ENCODE measurements at regions not wholly inside any gene's neighbourhood (a gene's known extent, or its start where the extent isn't known, plus 50 kb on each side); places are given as distances from the start of the nearest gene placed in this dataset.
"Not testable (repeated sequence)": the region's sequence is repeated elsewhere in the genome, so short reads cannot be mapped to it uniquely, and the experiment has no call there.

- no peaks in the 10 kb centered on the region for H3K9me3 ChIP-seq (ENCODE audit: control insufficient read depth, insufficient read depth, low read depth, low read length)
- no peak for DNase-seq (ENCODE audit: low read depth in 2 of 2)
- no peak overlapping the region for H3K4me3 ChIP-seq (replicated peaks in 1 of 4; ENCODE audit: control extremely low read depth in 1 of 4, insufficient read depth in 1 of 4, low read depth in 3 of 4, low read length in 4 of 4)
- TF ChIP-seq CTCF (conservative IDR thresholded peaks at IDR 0.05 in 1 of 2, IDR thresholded peaks at IDR 0.05 in 1 of 2; ENCODE audit: low read depth in 1 of 2, low read length in 2 of 2) = no peak
- TF ChIP-seq EZH2 (IDR thresholded peaks at IDR 0.05; ENCODE audit: low read length, missing control alignments) = no peak
- no peak overlapping the region for H3K9ac ChIP-seq (ENCODE audit: insufficient read depth, low read length)
- no peak overlapping the region for H3K4me2 ChIP-seq (ENCODE audit: extremely low read depth, insufficient read depth, low read length)
- H3K4me1 ChIP-seq (ENCODE audit: control insufficient read depth, extremely low read depth, insufficient read depth, low read length) = no peaks in the 10 kb centered on the region
- no peaks in the 10 kb centered on the region for H3K36me3 ChIP-seq (ENCODE audit: control insufficient read depth, insufficient read depth, low read length)
- no peak overlapping the region for H3K27ac ChIP-seq (ENCODE audit: insufficient read depth, low read length)
- no peaks in the 10 kb centered on the region for H3K27me3 ChIP-seq (ENCODE audit: control insufficient read depth, insufficient read depth, low read length)
- H4K20me1 ChIP-seq (ENCODE audit: control insufficient read depth, extremely low read depth, insufficient read depth, low read length) = no peaks in the 10 kb centered on the region
- no peaks in the 10 kb centered on the region for H3K79me2 ChIP-seq (ENCODE audit: control insufficient read depth, insufficient read depth, low read length)
- no peak overlapping the region for H2AFZ ChIP-seq (ENCODE audit: low read length)
Observed at GRCh38 chr14:106631879-106632278, 1105.5 kb downstream of the TMEM121 start.

GRCh38 chr14:106633721-106634120 is 1107.3 kb downstream of the TMEM121 start:
- Histone ChIP-seq H3K9ac (ENCODE audit: insufficient read depth, low read length) (no peak overlapping the region), H3K36me3 (ENCODE audit: control insufficient read depth, insufficient read depth, low read length) (no peaks in the 10 kb centered on the region), H3K79me2 (ENCODE audit: control insufficient read depth, insufficient read depth, low read length) (no peaks in the 10 kb centered on the region)

GRCh38 chr14:106635569-106635968 is 1109.2 kb downstream of the TMEM121 start:
- Histone ChIP-seq H3K27ac (ENCODE audit: insufficient read depth, low read length) (no peak overlapping the region), H3K9ac (ENCODE audit: insufficient read depth, low read length) (no peak overlapping the region), H3K79me2 (ENCODE audit: control insufficient read depth, insufficient read depth, low read length) (no peaks in the 10 kb centered on the region), H3K4me1 (ENCODE audit: control insufficient read depth, extremely low read depth, insufficient read depth, low read length) (no peaks in the 10 kb centered on the region), H3K4me2 (ENCODE audit: extremely low read depth, insufficient read depth, low read length) (no peak overlapping the region), H3K36me3 (ENCODE audit: control insufficient read depth, insufficient read depth, low read length) (no peaks in the 10 kb centered on the region), H3K4me3 (replicated peaks in 1 of 4; ENCODE audit: control extremely low read depth in 1 of 4, insufficient read depth in 1 of 4, low read depth in 3 of 4, low read length in 4 of 4) (no peak overlapping the region), H3K9me3 (ENCODE audit: control insufficient read depth, insufficient read depth, low read depth, low read length) (no peaks in the 10 kb centered on the region), H3K27me3 (ENCODE audit: control insufficient read depth, insufficient read depth, low read length) (no peaks in the 10 kb centered on the region), H2AFZ (ENCODE audit: low read length) (no peak overlapping the region), H4K20me1 (ENCODE audit: control insufficient read depth, extremely low read depth, insufficient read depth, low read length) (no peaks in the 10 kb centered on the region)
- no peak for DNase-seq (ENCODE audit: low read depth in 2 of 2)
- no peak for TF ChIP-seq EZH2 (IDR thresholded peaks at IDR 0.05; ENCODE audit: low read length, missing control alignments)
- no peak for TF ChIP-seq CTCF (conservative IDR thresholded peaks at IDR 0.05 in 1 of 2, IDR thresholded peaks at IDR 0.05 in 1 of 2; ENCODE audit: low read depth in 1 of 2, low read length in 2 of 2)

More at GRCh38 chr14:106633721-106634120, 1107.3 kb downstream of the TMEM121 start:
- Histone ChIP-seq H3K27ac (ENCODE audit: insufficient read depth, low read length) (no peak overlapping the region), H4K20me1 (ENCODE audit: control insufficient read depth, extremely low read depth, insufficient read depth, low read length) (no peaks in the 10 kb centered on the region), H3K4me3 (replicated peaks in 1 of 4; ENCODE audit: control extremely low read depth in 1 of 4, insufficient read depth in 1 of 4, low read depth in 3 of 4, low read length in 4 of 4) (no peak overlapping the region), H3K4me2 (ENCODE audit: extremely low read depth, insufficient read depth, low read length) (no peak overlapping the region), H3K4me1 (ENCODE audit: control insufficient read depth, extremely low read depth, insufficient read depth, low read length) (no peaks in the 10 kb centered on the region), H3K27me3 (ENCODE audit: control insufficient read depth, insufficient read depth, low read length) (no peaks in the 10 kb centered on the region), H3K9me3 (ENCODE audit: control insufficient read depth, insufficient read depth, low read depth, low read length) (no peaks in the 10 kb centered on the region), H2AFZ (ENCODE audit: low read length) (no peak overlapping the region)
- TF ChIP-seq EZH2 (IDR thresholded peaks at IDR 0.05; ENCODE audit: low read length, missing control alignments) = no peak
- TF ChIP-seq CTCF (conservative IDR thresholded peaks at IDR 0.05 in 1 of 2, IDR thresholded peaks at IDR 0.05 in 1 of 2; ENCODE audit: low read depth in 1 of 2, low read length in 2 of 2) = no peak
- no peak for DNase-seq (ENCODE audit: low read depth in 2 of 2)

DNA sequence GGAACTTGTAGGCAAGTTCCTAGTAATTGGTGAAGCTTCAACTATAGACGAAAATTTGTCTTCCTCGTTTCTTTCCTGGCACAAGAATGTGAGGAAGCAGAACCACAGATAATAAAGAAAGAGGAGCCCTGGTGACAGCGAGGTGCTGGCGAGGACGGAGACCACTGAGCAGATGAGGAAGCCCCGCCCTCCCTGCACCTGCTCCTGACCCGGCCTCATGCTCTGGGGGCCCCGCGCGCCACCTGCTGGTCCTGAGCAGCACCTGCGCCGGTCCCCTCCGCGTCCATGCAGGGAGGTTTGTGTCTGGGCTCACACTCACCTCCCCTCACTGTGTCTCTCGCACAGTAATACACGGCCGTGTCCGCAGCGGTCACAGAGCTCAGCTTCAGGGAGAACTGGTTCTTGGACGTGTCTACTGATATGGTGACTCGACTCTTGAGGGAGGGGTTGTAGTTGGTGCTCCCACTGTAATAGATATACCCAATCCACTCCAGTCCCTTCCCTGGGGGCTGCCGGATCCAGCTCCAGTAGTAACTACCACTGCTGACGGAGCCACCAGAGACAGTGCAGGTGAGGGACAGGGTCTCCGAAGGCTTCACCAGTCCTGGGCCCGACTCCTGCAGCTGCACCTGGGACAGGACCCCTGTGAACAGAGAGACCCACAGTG is 1112.5 kb downstream of the TMEM121 start:
- H3K4me2 ChIP-seq (ENCODE audit: extremely low read depth, insufficient read depth, low read length); H3K27ac ChIP-seq (ENCODE audit: insufficient read depth, low read length); H3K9me3 ChIP-seq (ENCODE audit: control insufficient read depth, insufficient read depth, low read depth, low read length); H4K20me1 ChIP-seq (ENCODE audit: control insufficient read depth, extremely low read depth, insufficient read depth, low read length); H3K27me3 ChIP-seq (ENCODE audit: control insufficient read depth, insufficient read depth, low read length); H2AFZ ChIP-seq (ENCODE audit: low read length); H3K4me3 ChIP-seq (replicated peaks in 1 of 4; ENCODE audit: control extremely low read depth in 1 of 4, insufficient read depth in 1 of 4, low read depth in 3 of 4, low read length in 4 of 4); DNase-seq (ENCODE audit: low read depth in 2 of 2); H3K4me1 ChIP-seq (ENCODE audit: control insufficient read depth, extremely low read depth, insufficient read depth, low read length); H3K79me2 ChIP-seq (ENCODE audit: control insufficient read depth, insufficient read depth, low read length); H3K36me3 ChIP-seq (ENCODE audit: control insufficient read depth, insufficient read depth, low read length); H3K9ac ChIP-seq (ENCODE audit: insufficient read depth, low read length): not testable (repeated sequence)
